ENCODE measurements at regions not wholly inside any gene's neighbourhood (a gene's known extent, or its start where the extent isn't known, plus 50 kb on each side); places are given as distances from the start of the nearest gene placed in this dataset.
"Not testable (repeated sequence)": the region's sequence is repeated elsewhere in the genome, so short reads cannot be mapped to it uniquely, and the experiment has no call there.

DNA sequence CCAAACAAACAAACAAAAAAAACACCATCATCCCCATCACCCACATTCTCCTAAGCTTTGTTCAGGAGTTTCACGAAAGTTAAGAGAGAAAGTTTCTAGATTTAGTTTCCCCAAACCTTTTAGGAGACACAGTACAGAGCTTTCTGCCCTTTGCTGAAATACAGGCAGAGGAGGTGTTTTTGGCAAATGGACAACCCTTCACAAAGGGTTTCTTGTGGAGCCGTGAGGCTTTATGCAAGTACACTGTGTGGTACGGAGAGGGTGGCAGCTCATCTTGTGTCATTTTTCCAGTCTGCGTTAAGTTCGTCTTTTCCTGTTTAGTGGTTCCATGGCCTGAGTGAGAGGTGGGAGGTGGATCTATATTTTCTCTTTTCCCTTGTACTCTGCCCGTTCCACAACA is 215.5 kb upstream of the PRKCQ start (continued):
- TF ChIP-seq, protein P1, sequence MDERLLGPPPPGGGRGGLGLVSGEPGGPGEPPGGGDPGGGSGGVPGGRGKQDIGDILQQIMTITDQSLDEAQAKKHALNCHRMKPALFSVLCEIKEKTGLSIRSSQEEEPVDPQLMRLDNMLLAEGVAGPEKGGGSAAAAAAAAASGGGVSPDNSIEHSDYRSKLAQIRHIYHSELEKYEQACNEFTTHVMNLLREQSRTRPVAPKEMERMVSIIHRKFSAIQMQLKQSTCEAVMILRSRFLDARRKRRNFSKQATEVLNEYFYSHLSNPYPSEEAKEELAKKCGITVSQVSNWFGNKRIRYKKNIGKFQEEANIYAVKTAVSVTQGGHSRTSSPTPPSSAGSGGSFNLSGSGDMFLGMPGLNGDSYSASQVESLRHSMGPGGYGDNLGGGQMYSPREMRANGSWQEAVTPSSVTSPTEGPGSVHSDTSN (CRISPR knock-in tag; IDR thresholded peaks at IDR 0.05): no peak
- no peak for TF ChIP-seq HDAC2 (CRISPR knock-in tag; IDR thresholded peaks at IDR 0.05)
- TF ChIP-seq, protein P2, sequence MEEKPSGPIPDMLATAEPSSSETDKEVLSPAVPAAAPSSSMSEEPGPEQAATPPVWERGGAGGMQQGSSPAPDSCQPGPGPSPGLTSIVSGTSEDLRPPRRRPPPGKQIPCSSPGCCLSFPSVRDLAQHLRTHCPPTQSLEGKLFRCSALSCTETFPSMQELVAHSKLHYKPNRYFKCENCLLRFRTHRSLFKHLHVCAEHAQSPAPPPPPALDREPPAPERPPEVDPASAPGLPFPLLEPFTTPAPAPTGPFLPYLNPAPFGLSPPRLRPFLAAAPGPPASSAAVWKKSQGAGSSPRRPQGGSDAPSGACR (CRISPR knock-in tag; IDR thresholded peaks at IDR 0.05): no peak
- TF ChIP-seq, protein P3, sequence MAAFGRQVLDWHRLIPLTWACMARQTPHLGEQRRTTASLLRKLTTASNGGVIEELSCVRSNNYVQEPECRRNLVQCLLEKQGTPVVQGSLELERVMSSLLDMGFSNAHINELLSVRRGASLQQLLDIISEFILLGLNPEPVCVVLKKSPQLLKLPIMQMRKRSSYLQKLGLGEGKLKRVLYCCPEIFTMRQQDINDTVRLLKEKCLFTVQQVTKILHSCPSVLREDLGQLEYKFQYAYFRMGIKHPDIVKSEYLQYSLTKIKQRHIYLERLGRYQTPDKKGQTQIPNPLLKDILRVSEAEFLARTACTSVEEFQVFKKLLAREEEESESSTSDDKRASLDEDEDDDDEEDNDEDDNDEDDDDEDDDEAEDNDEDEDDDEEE (CRISPR knock-in tag; IDR thresholded peaks at IDR 0.05): no peak
- TF ChIP-seq, protein P4, sequence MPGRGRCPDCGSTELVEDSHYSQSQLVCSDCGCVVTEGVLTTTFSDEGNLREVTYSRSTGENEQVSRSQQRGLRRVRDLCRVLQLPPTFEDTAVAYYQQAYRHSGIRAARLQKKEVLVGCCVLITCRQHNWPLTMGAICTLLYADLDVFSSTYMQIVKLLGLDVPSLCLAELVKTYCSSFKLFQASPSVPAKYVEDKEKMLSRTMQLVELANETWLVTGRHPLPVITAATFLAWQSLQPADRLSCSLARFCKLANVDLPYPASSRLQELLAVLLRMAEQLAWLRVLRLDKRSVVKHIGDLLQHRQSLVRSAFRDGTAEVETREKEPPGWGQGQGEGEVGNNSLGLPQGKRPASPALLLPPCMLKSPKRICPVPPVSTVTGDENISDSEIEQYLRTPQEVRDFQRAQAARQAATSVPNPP (CRISPR knock-in tag; IDR thresholded peaks at IDR 0.05): no peak
- no peak for TF ChIP-seq FOXA1 (IDR thresholded peaks at IDR 0.05)
- no peak for TF ChIP-seq FOXA1 (CRISPR knock-in tag; IDR thresholded peaks at IDR 0.05)
- no peak for TF ChIP-seq ZFP62 (CRISPR knock-in tag; IDR thresholded peaks at IDR 0.05)
- TF ChIP-seq KLF13 (CRISPR knock-in tag; IDR thresholded peaks at IDR 0.05): no peak
- no peak for TF ChIP-seq CTCF (CRISPR knock-in tag; IDR thresholded peaks at IDR 0.05)
- TF ChIP-seq MTA1 (CRISPR knock-in tag; IDR thresholded peaks at IDR 0.05; ENCODE audit: borderline replicate concordance): no peak

- ATAC-seq: not testable (repeated sequence)
Observed at GRCh38 chr10:6794841-6795240, 214.8 kb upstream of the PRKCQ start.

More at GRCh38 chr10:6794841-6795240, 214.8 kb upstream of the PRKCQ start:
- in situ Hi-C loops (cut with HindIII; ENCODE audit: extremely low pct_ligation_motif_present, low pct_unique_long_range_greater_than_20kb); CTCF ChIA-PET (ENCODE audit: low intra/inter-chr PET ratio, low total read pairs); H4K20me1 ChIP-seq (ENCODE audit: insufficient read depth, low read length); H3K9me3 ChIP-seq (ENCODE audit: low read length); H3K27ac ChIP-seq (ENCODE audit: extremely low read length, insufficient read depth, low read length); H3K79me2 ChIP-seq (ENCODE audit: insufficient read depth, low read length); FAIRE-seq; intact Hi-C loops (cut with micrococcal nuclease; ENCODE audit: unreplicated experiment); H3K4me1 ChIP-seq (ENCODE audit: insufficient read depth, low read length); H3K27me3 ChIP-seq (ENCODE audit: control insufficient read depth in 1 of 2, insufficient read depth in 2 of 2, low read length in 2 of 2); H3K4me2 ChIP-seq (ENCODE audit: low read depth, low read length); H3K4me3 ChIP-seq (replicated peaks in 1 of 3; ENCODE audit: insufficient read depth in 1 of 3, low read depth in 2 of 3, low read length in 3 of 3); POLR2A ChIA-PET; H3K9ac ChIP-seq (ENCODE audit: insufficient read depth, low read depth, low read length); BruUV-seq (replicated peaks); H3K36me3 ChIP-seq (replicated peaks in 1 of 2; ENCODE audit: control insufficient read depth in 1 of 2, insufficient read depth in 2 of 2, low read length in 2 of 2); DNase-seq (ENCODE audit: low spot score); H2AFZ ChIP-seq (ENCODE audit: low read length): not testable (repeated sequence)
- WGBS (ENCODE audit: low lambda C conversion rate): 45% methylated on average over 6 of the region's 10 CpGs
